ENCODE measurements at regions not wholly inside any gene's neighbourhood (a gene's known extent, or its start where the extent isn't known, plus 50 kb on each side); places are given as distances from the start of the nearest gene placed in this dataset.

DNA sequence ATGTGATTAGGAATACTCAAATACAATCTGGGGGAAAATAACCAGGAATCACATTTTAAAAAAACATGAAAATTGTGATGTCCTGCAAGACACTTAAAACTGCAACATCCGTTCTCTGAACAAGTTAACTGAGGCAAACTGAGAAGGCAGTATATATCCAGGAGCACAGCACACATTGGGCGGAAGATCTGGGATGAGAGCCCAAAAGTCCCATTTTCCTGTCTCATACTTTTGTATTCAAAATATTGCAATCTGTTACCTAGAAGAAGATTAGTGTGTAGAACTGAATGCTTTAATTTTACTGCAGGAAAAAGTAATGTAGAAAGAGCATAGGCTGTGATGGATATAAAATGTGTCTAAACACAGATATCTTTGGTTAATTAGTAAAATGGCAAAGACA is 276.8 kb upstream of the FANCL start:
- no peaks in the 10 kb centered on the region for H3K27me3 ChIP-seq (ENCODE audit: control insufficient read depth, insufficient read depth, low read length)
- no peak for TF ChIP-seq POLR2AphosphoS5 (IDR thresholded peaks at IDR 0.05; ENCODE audit: low read depth, low read length)
- TF ChIP-seq SIN3A (IDR thresholded peaks at IDR 0.05; ENCODE audit: borderline replicate concordance, insufficient read depth, low read depth, low read length), result no peak
- TF ChIP-seq TCF7L2 (IDR thresholded peaks at IDR 0.05; ENCODE audit: low read depth, low read length), result no peak
- TF ChIP-seq, protein P1, sequence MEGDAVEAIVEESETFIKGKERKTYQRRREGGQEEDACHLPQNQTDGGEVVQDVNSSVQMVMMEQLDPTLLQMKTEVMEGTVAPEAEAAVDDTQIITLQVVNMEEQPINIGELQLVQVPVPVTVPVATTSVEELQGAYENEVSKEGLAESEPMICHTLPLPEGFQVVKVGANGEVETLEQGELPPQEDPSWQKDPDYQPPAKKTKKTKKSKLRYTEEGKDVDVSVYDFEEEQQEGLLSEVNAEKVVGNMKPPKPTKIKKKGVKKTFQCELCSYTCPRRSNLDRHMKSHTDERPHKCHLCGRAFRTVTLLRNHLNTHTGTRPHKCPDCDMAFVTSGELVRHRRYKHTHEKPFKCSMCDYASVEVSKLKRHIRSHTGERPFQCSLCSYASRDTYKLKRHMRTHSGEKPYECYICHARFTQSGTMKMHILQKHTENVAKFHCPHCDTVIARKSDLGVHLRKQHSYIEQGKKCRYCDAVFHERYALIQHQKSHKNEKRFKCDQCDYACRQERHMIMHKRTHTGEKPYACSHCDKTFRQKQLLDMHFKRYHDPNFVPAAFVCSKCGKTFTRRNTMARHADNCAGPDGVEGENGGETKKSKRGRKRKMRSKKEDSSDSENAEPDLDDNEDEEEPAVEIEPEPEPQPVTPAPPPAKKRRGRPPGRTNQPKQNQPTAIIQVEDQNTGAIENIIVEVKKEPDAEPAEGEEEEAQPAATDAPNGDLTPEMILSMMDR (IDR thresholded peaks at IDR 0.05), result no peak
- TF ChIP-seq REST (IDR thresholded peaks at IDR 0.05; ENCODE audit: insufficient read depth in 1 of 2, low read depth in 2 of 2, low read length in 1 of 2), result no peak
- DNase-seq (ENCODE audit: low read depth, low spot score) (no peak), ATAC-seq (no peak)
- H3K9me3 ChIP-seq (ENCODE audit: control insufficient read depth, insufficient read depth, low read depth, low read length), result no peaks in the 10 kb centered on the region
- no TSS peak for BruUV-seq (replicated peaks)
- POLR2A ChIA-PET, result no interaction called here
- H3K4me3 ChIP-seq (ENCODE audit: low read depth in 2 of 2, low read length in 2 of 2), result no peak overlapping the region
- H3K27ac ChIP-seq (ENCODE audit: low read length), result no peak overlapping the region
- in situ Hi-C loops (cut with HindIII; ENCODE audit: low pct_unique_long_range_greater_than_20kb, low sequenced_read_pairs) (no loop called here), intact Hi-C loops (cut with micrococcal nuclease; ENCODE audit: unreplicated experiment) (no loop called here)
- CTCF ChIA-PET, result no interaction called here
- H3K4me1 ChIP-seq (ENCODE audit: control insufficient read depth, insufficient read depth, low read length), result no peaks in the 10 kb centered on the region
- no peaks in the 10 kb centered on the region for H3K36me3 ChIP-seq (ENCODE audit: control insufficient read depth, insufficient read depth, low read length)

DNA sequence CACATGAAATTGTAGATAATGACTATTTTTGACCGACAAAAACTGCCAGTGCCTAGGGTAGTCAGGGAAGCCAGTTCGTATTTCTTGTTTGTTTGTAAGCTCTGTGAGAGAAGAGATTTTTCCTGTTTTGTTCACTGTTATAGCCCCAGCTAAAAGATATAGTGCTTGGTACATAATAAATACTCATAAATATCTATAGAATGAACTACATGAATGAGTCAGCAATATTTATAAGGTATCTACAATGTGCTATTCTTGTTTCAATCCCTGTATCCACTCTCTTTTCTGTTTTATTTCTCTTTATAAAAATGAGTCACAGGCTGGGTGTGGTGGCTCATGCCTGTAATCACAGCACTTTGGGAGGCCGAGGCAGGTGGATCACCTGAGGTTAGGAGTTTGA is 275.6 kb upstream of the FANCL start:
- ATAC-seq (no peak), DNase-seq (ENCODE audit: low read depth, low spot score) (no peak)
- H3K4me3 ChIP-seq (ENCODE audit: low read depth in 2 of 2, low read length in 2 of 2), result no peak overlapping the region
- CTCF ChIA-PET, result no interaction called here
- intact Hi-C loops (cut with micrococcal nuclease; ENCODE audit: unreplicated experiment) (no loop called here), in situ Hi-C loops (cut with HindIII; ENCODE audit: low pct_unique_long_range_greater_than_20kb, low sequenced_read_pairs) (no loop called here)
- POLR2A ChIA-PET, result interaction anchor here (0.6 kb wide), 1 partner anchor 835 kb away, joined by 8 read pairs; no protein-coding TSS in a partner anchor
- H3K27ac ChIP-seq (ENCODE audit: low read length), result no peak overlapping the region
- no peaks in the 10 kb centered on the region for H3K36me3 ChIP-seq (ENCODE audit: control insufficient read depth, insufficient read depth, low read length)
- no TSS peak for BruUV-seq (replicated peaks)
- no peaks in the 10 kb centered on the region for H3K27me3 ChIP-seq (ENCODE audit: control insufficient read depth, insufficient read depth, low read length)
- no peaks in the 10 kb centered on the region for H3K9me3 ChIP-seq (ENCODE audit: control insufficient read depth, insufficient read depth, low read depth, low read length)
- H3K4me1 ChIP-seq (ENCODE audit: control insufficient read depth, insufficient read depth, low read length), result no peaks in the 10 kb centered on the region
- no peak for TF ChIP-seq POLR2AphosphoS5 (IDR thresholded peaks at IDR 0.05; ENCODE audit: low read depth, low read length)
- no peak for TF ChIP-seq TCF7L2 (IDR thresholded peaks at IDR 0.05; ENCODE audit: low read depth, low read length)
- TF ChIP-seq SIN3A (IDR thresholded peaks at IDR 0.05; ENCODE audit: borderline replicate concordance, insufficient read depth, low read depth, low read length), result no peak
- TF ChIP-seq, protein P1 (IDR thresholded peaks at IDR 0.05), result no peak
- no peak for TF ChIP-seq REST (IDR thresholded peaks at IDR 0.05; ENCODE audit: insufficient read depth in 1 of 2, low read depth in 2 of 2, low read length in 1 of 2)
